ENCODE measurements at regions not wholly inside any gene's neighbourhood (a gene's known extent, or its start where the extent isn't known, plus 50 kb on each side); places are given as distances from the start of the nearest gene placed in this dataset.

GRCh38 chr10:88138319-88138848 lies 275.0 kb downstream of the PTEN start (continued):
- peak; percentile 41; the same call in 1 of the 2 replicates for TF ChIP-seq MLLT1 (IDR thresholded peaks at IDR 0.05)
- TF ChIP-seq FOS (IDR thresholded peaks at IDR 0.05; ENCODE audit: borderline replicate concordance, extremely low read depth, insufficient read length): no peak
- no peak; the same call in 1 of the 2 replicates for TF ChIP-seq STAT3 (IDR thresholded peaks at IDR 0.05; ENCODE audit: low read depth, low read length)
- TF ChIP-seq EGR1 (IDR thresholded peaks at IDR 0.05; ENCODE audit: borderline replicate concordance in 1 of 2, low read depth in 2 of 2, low read length in 2 of 2): no peak
- TF ChIP-seq HDGF (IDR thresholded peaks at IDR 0.05): no peak
- TF ChIP-seq RB1 (IDR thresholded peaks at IDR 0.05; ENCODE audit: borderline replicate concordance): no peak
- TF ChIP-seq, protein P1, sequence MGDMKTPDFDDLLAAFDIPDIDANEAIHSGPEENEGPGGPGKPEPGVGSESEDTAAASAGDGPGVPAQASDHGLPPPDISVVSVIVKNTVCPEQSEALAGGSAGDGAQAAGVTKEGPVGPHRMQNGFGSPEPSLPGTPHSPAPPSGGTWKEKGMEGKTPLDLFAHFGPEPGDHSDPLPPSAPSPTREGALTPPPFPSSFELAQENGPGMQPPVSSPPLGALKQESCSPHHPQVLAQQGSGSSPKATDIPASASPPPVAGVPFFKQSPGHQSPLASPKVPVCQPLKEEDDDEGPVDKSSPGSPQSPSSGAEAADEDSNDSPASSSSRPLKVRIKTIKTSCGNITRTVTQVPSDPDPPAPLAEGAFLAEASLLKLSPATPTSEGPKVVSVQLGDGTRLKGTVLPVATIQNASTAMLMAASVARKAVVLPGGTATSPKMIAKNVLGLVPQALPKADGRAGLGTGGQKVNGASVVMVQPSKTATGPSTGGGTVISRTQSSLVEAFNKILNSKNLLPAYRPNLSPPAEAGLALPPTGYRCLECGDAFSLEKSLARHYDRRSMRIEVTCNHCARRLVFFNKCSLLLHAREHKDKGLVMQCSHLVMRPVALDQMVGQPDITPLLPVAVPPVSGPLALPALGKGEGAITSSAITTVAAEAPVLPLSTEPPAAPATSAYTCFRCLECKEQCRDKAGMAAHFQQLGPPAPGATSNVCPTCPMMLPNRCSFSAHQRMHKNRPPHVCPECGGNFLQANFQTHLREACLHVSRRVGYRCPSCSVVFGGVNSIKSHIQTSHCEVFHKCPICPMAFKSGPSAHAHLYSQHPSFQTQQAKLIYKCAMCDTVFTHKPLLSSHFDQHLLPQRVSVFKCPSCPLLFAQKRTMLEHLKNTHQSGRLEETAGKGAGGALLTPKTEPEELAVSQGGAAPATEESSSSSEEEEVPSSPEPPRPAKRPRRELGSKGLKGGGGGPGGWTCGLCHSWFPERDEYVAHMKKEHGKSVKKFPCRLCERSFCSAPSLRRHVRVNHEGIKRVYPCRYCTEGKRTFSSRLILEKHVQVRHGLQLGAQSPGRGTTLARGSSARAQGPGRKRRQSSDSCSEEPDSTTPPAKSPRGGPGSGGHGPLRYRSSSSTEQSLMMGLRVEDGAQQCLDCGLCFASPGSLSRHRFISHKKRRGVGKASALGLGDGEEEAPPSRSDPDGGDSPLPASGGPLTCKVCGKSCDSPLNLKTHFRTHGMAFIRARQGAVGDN (IDR thresholded peaks at IDR 0.05): no peak
- TF ChIP-seq ZZZ3 (IDR thresholded peaks at IDR 0.05; ENCODE audit: control insufficient read depth, insufficient read length, low read depth): no peak
- TF ChIP-seq BACH1 (IDR thresholded peaks at IDR 0.05; ENCODE audit: borderline replicate concordance): no peak
- no peak for TF ChIP-seq TCF7 (IDR thresholded peaks at IDR 0.05; ENCODE audit: borderline replicate concordance)
- TF ChIP-seq EP300 (IDR thresholded peaks at IDR 0.05; ENCODE audit: borderline replicate concordance in 1 of 2, control insufficient read depth in 1 of 2, low read depth in 2 of 2, low read length in 2 of 2): peak in 1 of 2 experiments; percentile 72; a peak in 3 of 4 replicates
- no peak for TF ChIP-seq TAF1 (IDR thresholded peaks at IDR 0.05; ENCODE audit: borderline replicate concordance, low read depth, low read length)
- TF ChIP-seq MTA3 (IDR thresholded peaks at IDR 0.05; ENCODE audit: borderline replicate concordance, low read length): no peak
- no peak for TF ChIP-seq SMAD5 (IDR thresholded peaks at IDR 0.05; ENCODE audit: low read depth)
- no peak for TF ChIP-seq ZNF24 (IDR thresholded peaks at IDR 0.05)
- TF ChIP-seq PRDM15 (CRISPR knock-in tag; IDR thresholded peaks at IDR 0.05): no peak
- TF ChIP-seq NRF1 (conservative IDR thresholded peaks at IDR 0.05; ENCODE audit: low read depth, low read length): no peak
- TF ChIP-seq GABPA (IDR thresholded peaks at IDR 0.05; ENCODE audit: low read depth): no peak
- 0 out of 2 replicates have a peak, but pooled peaks have one; percentile 27 for TF ChIP-seq NFYB (IDR thresholded peaks at IDR 0.05; ENCODE audit: insufficient read depth, low read depth, low read length)
- no peak for TF ChIP-seq ESRRA (IDR thresholded peaks at IDR 0.05; ENCODE audit: low read length)
- TF ChIP-seq HCFC1 (IDR thresholded peaks at IDR 0.05; ENCODE audit: low read length): no peak
- TF ChIP-seq YBX1 (IDR thresholded peaks at IDR 0.05): no peak
- no peak for TF ChIP-seq RELA (IDR thresholded peaks at IDR 0.05; ENCODE audit: borderline replicate concordance, partially characterized antibody)
- no peak for TF ChIP-seq ZNF622 (IDR thresholded peaks at IDR 0.05)

All from GM12878 (cell line).